ENCODE measurements at regions not wholly inside any gene's neighbourhood (a gene's known extent, or its start where the extent isn't known, plus 50 kb on each side); places are given as distances from the start of the nearest gene placed in this dataset.

- Histone ChIP-seq H3K79me2 (ENCODE audit: insufficient read depth, low read length) (no peaks in the 10 kb centered on the region), H3K4me2 (ENCODE audit: low read length) (no peak overlapping the region), H4K20me1 (ENCODE audit: insufficient read depth, low read length) (no peaks in the 10 kb centered on the region), H2AFZ (ENCODE audit: low read length) (no peak overlapping the region), H3K27ac (ENCODE audit: low read depth, low read length, poor library complexity, severe bottlenecking) (no peak overlapping the region), H3K27me3 (ENCODE audit: insufficient read depth, low read length) (no peaks in the 10 kb centered on the region; the same call in 1 of the 2 replicates), H3F3A (ENCODE audit: insufficient read depth, low read length) (no peaks in the 10 kb centered on the region), H3K4me3 (ENCODE audit: low read depth, low read length, poor library complexity, severe bottlenecking) (no peak overlapping the region), H3K9me3 (ENCODE audit: low read length) (no peaks in the 10 kb centered on the region), H3K4me1 (ENCODE audit: insufficient read depth, low read length, severe bottlenecking) (no peaks in the 10 kb centered on the region), H3K9ac (ENCODE audit: low read length) (no peak overlapping the region), H3K9me2 (ENCODE audit: low read depth, low read length) (no peaks in the 10 kb centered on the region), H3K36me3 (ENCODE audit: insufficient read depth, low read length) (no peaks in the 10 kb centered on the region)
- no peak for TF ChIP-seq EZH2 (IDR thresholded peaks at IDR 0.05; ENCODE audit: borderline replicate concordance, low read length)
- TF ChIP-seq, protein P1, sequence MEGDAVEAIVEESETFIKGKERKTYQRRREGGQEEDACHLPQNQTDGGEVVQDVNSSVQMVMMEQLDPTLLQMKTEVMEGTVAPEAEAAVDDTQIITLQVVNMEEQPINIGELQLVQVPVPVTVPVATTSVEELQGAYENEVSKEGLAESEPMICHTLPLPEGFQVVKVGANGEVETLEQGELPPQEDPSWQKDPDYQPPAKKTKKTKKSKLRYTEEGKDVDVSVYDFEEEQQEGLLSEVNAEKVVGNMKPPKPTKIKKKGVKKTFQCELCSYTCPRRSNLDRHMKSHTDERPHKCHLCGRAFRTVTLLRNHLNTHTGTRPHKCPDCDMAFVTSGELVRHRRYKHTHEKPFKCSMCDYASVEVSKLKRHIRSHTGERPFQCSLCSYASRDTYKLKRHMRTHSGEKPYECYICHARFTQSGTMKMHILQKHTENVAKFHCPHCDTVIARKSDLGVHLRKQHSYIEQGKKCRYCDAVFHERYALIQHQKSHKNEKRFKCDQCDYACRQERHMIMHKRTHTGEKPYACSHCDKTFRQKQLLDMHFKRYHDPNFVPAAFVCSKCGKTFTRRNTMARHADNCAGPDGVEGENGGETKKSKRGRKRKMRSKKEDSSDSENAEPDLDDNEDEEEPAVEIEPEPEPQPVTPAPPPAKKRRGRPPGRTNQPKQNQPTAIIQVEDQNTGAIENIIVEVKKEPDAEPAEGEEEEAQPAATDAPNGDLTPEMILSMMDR (IDR thresholded peaks at IDR 0.05; ENCODE audit: low read length) = no peak
These were observed 499.1 kb downstream of the KCNJ2 start for GRCh38 chr17:70668276-70668937.

- no peak for TF ChIP-seq EZH2 (IDR thresholded peaks at IDR 0.05; ENCODE audit: borderline replicate concordance, low read length)
- TF ChIP-seq, protein P1 (IDR thresholded peaks at IDR 0.05; ENCODE audit: low read length) = no peak
- H2AFZ ChIP-seq (ENCODE audit: low read length) = no peak overlapping the region
These were observed 499.8 kb downstream of the KCNJ2 start for GRCh38 chr17:70668938-70669778.

DNA sequence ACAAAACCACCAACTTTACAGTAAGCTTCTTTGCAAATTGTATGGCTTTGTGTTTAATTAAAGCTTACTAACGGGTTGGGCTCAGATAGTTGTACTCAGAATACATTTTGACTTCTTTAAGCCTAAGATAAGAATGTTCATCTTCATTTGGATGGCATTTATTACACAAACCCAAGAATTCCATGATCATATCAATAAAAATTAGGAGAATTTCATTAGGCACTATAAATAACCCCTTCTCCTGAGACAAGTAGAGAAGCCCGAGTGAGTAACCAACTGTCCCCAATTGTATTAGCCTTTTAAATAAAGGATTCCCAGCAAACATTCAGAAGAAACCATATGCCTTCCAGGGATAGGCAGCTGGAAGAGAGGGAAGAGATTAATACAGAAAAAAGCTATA lies 504.7 kb downstream of the KCNJ2 start:
- no peak for TF ChIP-seq EZH2 (IDR thresholded peaks at IDR 0.05; ENCODE audit: borderline replicate concordance, low read length)
- TF ChIP-seq, protein P1 (IDR thresholded peaks at IDR 0.05; ENCODE audit: low read length) = no peak
- no peak overlapping the region for H3K27ac ChIP-seq (ENCODE audit: low read depth, low read length, poor library complexity, severe bottlenecking)
- H3K4me3 ChIP-seq (ENCODE audit: low read depth, low read length, poor library complexity, severe bottlenecking) = no peak overlapping the region
- no peaks in the 10 kb centered on the region for H3K79me2 ChIP-seq (ENCODE audit: insufficient read depth, low read length)
- no peak overlapping the region for H2AFZ ChIP-seq (ENCODE audit: low read length)
- H3K9me3 ChIP-seq (ENCODE audit: low read length) = no peaks in the 10 kb centered on the region
- H3F3A ChIP-seq (ENCODE audit: insufficient read depth, low read length) = no peaks in the 10 kb centered on the region
- H3K27me3 ChIP-seq (ENCODE audit: insufficient read depth, low read length) = no peaks in the 10 kb centered on the region
- no peak overlapping the region for H3K4me2 ChIP-seq (ENCODE audit: low read length)
- H3K36me3 ChIP-seq (ENCODE audit: insufficient read depth, low read length) = no peaks in the 10 kb centered on the region
- H3K4me1 ChIP-seq (ENCODE audit: insufficient read depth, low read length, severe bottlenecking) = no peaks in the 10 kb centered on the region
- H3K9me2 ChIP-seq (ENCODE audit: low read depth, low read length) = no peaks in the 10 kb centered on the region
- H4K20me1 ChIP-seq (ENCODE audit: insufficient read depth, low read length) = no peaks in the 10 kb centered on the region
- H3K9ac ChIP-seq (ENCODE audit: low read length) = no peak overlapping the region

More at GRCh38 chr17:70668938-70669778, 499.8 kb downstream of the KCNJ2 start:
- H4K20me1 ChIP-seq (ENCODE audit: insufficient read depth, low read length) = no peaks in the 10 kb centered on the region
- no peak overlapping the region for H3K4me2 ChIP-seq (ENCODE audit: low read length)
- H3K27ac ChIP-seq (ENCODE audit: low read depth, low read length, poor library complexity, severe bottlenecking) = no peak overlapping the region
- no peaks in the 10 kb centered on the region; the same call in 1 of the 2 replicates for H3K27me3 ChIP-seq (ENCODE audit: insufficient read depth, low read length)
- H3K79me2 ChIP-seq (ENCODE audit: insufficient read depth, low read length) = no peaks in the 10 kb centered on the region
- H3K9me3 ChIP-seq (ENCODE audit: low read length) = no peaks in the 10 kb centered on the region
- H3K4me1 ChIP-seq (ENCODE audit: insufficient read depth, low read length, severe bottlenecking) = no peaks in the 10 kb centered on the region
- H3K36me3 ChIP-seq (ENCODE audit: insufficient read depth, low read length) = no peaks in the 10 kb centered on the region
- no peak overlapping the region for H3K9ac ChIP-seq (ENCODE audit: low read length)
- no peaks in the 10 kb centered on the region for H3F3A ChIP-seq (ENCODE audit: insufficient read depth, low read length)
- no peak overlapping the region for H3K4me3 ChIP-seq (ENCODE audit: low read depth, low read length, poor library complexity, severe bottlenecking)
- no peaks in the 10 kb centered on the region for H3K9me2 ChIP-seq (ENCODE audit: low read depth, low read length)

Data from OCI-LY1 (cell line).